ENCODE measurements at regions not wholly inside any gene's neighbourhood (a gene's known extent, or its start where the extent isn't known, plus 50 kb on each side); places are given as distances from the start of the nearest gene placed in this dataset.
"Not testable (repeated sequence)": the region's sequence is repeated elsewhere in the genome, so short reads cannot be mapped to it uniquely, and the experiment has no call there.

- DNase-seq, result no peak
These were observed 69.8 kb downstream of the RMI2 start for GRCh38 chr16:11414815-11415775.

DNA sequence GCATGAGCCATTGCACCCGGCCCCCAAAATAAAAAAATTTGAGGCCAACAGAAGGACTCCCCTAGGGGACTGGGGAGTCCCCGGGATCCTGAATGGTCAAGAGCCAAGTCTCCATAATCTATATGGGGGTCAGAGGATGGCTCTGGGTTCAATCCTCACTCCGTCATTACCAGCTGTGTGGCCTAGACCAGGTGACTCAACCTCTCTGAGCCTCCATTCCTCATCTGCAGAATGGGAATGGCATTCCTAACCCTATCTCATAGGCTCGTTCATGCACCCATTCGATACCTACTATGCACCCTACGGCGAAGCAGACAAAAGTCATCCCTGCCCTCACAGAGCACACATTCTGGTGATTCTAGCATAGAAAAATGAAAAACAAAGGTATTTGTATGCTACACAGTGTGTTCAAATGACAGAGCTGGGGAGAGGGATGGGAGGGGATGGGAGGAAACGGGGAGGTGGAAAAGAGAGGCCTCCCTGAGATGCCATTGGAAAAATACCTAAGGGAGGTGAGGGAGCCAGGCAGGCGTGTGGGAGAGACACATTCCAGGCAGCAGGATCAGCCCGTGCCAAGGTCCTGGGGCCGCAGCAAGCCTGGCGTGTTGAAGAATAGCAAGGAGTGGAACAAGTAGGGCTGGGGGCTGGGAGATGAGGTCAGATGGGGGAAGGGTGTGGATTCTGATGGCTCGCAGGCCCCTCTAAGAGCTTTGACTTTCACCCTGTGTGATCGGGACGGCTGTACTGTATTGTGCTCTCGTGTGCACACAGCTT lies 71.2 kb downstream of the RMI2 start:
- DNase-seq, result no peak

GRCh38 chr16:11417487-11417886 lies 72.2 kb downstream of the RMI2 start:
- no peak for DNase-seq

- DNase-seq, result no peak
These were observed 73.2 kb downstream of the RMI2 start for GRCh38 chr16:11418506-11418905.

GRCh38 chr16:11420067-11420466 lies 74.8 kb downstream of the RMI2 start:
- not testable (repeated sequence) for DNase-seq

GRCh38 chr16:11420895-11421294 lies 75.6 kb downstream of the RMI2 start:
- DNase-seq, result no peak

GRCh38 chr16:11422381-11423314 lies 77.4 kb downstream of the RMI2 start:
- no peak for DNase-seq

GRCh38 chr16:11423315-11424117 lies 78.3 kb downstream of the RMI2 start:
- DNase-seq, result no peak

DNA sequence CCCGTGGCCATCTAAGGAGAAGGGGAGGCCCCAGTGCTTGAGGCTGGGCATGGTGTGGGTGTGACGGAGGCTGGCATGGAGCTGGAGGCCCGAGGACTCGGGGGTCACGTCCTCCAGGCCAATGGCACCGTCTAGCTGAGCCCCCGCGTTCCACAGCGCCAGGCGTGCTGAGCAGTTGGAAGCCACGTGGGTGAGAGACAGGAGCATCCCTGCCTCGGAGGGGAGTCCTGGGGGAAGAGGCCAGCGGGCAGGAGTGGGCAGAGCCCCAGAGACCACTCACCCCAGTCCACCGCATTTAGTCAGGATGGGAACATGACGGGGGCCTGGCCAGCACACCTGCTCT lies 78.8 kb downstream of the RMI2 start:
- no peak for DNase-seq

- no peak for DNase-seq
These were observed 79.9 kb downstream of the RMI2 start for GRCh38 chr16:11425140-11425539.

GRCh38 chr16:11428623-11428953 lies 83.3 kb downstream of the RMI2 start:
- no peak for DNase-seq

GRCh38 chr16:11429123-11429522 lies 83.9 kb downstream of the RMI2 start:
- DNase-seq, result no peak

- DNase-seq, result no peak
These were observed 84.6 kb downstream of the RMI2 start for GRCh38 chr16:11429823-11430222.

- DNase-seq, result no peak
These were observed 85.5 kb downstream of the RMI2 start for GRCh38 chr16:11430601-11431317.

GRCh38 chr16:11431915-11432465 lies 86.7 kb downstream of the RMI2 start:
- DNase-seq, result no peak

GRCh38 chr16:11432856-11433395 lies 87.7 kb downstream of the RMI2 start:
- DNase-seq, result no peak

DNA sequence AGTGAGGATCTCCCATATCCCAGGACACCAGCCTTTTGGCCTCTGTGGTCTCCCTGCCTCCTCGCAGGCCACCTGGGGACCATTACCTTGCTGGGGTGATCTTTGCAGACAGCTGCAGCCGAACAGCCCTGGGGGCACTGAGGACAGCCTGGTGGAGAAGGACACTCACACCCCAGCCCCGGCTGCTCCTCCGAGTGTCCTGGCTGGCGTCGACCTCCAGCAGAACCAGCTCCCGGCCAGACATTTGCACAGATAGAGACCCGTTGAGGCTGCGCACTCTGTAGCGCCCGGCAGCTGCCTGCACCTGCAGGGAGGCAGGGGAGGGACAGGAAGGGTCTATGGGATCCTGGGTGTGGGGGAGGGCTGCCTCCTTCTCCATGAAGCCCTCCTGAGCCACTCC lies 90.3 kb downstream of the RMI2 start:
- no peak for DNase-seq

GRCh38 chr16:11437069-11437468 lies 91.8 kb downstream of the RMI2 start:
- no peak for DNase-seq
